Epithelial cell of esophagus (primary cell): ENCODE measurements at regions not wholly inside any gene's neighbourhood (a gene's known extent, or its start where the extent isn't known, plus 50 kb on each side); places are given as distances from the start of the nearest gene placed in this dataset.

Experiments
- DNase-seq: peaks from one replicate; pipeline ENCODE4 v3.0.0; 2010; ENCODE audit warnings: low read depth
- H3K4me3 ChIP-seq: 2 replicates; pipeline ENCODE4 v1.5.1; 2011; ENCODE audit warnings: mild to moderate bottlenecking, low read length, control low read depth
- CTCF ChIP-seq: IDR thresholded peaks from 2 replicates; pipeline ENCODE4 v1.5.1; 2011; ENCODE audit warnings: low read depth, mild to moderate bottlenecking, low read length, control low read depth, inconsistent platforms; ENCODE audit not compliant: insufficient read depth; ENCODE audit errors: missing control alignments

GRCh38 chr9:108105885-108106284, 616.3 kb upstream of the KLF4 start:
- H3K4me3 ChIP-seq: no peak overlapping the region
- TF ChIP-seq CTCF: no peak
- DNase-seq: no peak

- H3K4me3 ChIP-seq: no peak overlapping the region
- peak; percentile 69 for DNase-seq
- no peak for TF ChIP-seq CTCF
Observed at GRCh38 chr9:108104991-108105390, 615.4 kb upstream of the KLF4 start.

- no peak overlapping the region for H3K4me3 ChIP-seq
- TF ChIP-seq CTCF: no peak
- no peak for DNase-seq
Observed at GRCh38 chr9:108103046-108103693, 613.6 kb upstream of the KLF4 start.

- no peak overlapping the region for H3K4me3 ChIP-seq
- no peak for TF ChIP-seq CTCF
- no peak for DNase-seq
Observed at GRCh38 chr9:108101410-108101809, 611.8 kb upstream of the KLF4 start.

GRCh38 chr9:108100571-108100970, 611.0 kb upstream of the KLF4 start:
- no peak overlapping the region for H3K4me3 ChIP-seq
- no peak for DNase-seq
- TF ChIP-seq CTCF: no peak

- TF ChIP-seq CTCF: no peak
- H3K4me3 ChIP-seq: no peak overlapping the region
- peak; percentile 51 for DNase-seq
Observed at GRCh38 chr9:108099854-108100253, 610.3 kb upstream of the KLF4 start.

GRCh38 chr9:108095496-108095895, 605.9 kb upstream of the KLF4 start:
- TF ChIP-seq CTCF: no peak
- H3K4me3 ChIP-seq: no peak overlapping the region
- DNase-seq: no peak
